ENCODE measurements at regions not wholly inside any gene's neighbourhood (a gene's known extent, or its start where the extent isn't known, plus 50 kb on each side); places are given as distances from the start of the nearest gene placed in this dataset.

- no peaks in the 10 kb centered on the region for H3K36me3 ChIP-seq (ENCODE audit: control insufficient read depth in 2 of 2, insufficient read depth in 2 of 2, low read length in 1 of 2)
- TF ChIP-seq KAT2A (conservative IDR thresholded peaks at IDR 0.05; ENCODE audit: control insufficient read depth, low read depth, low read length) (no peak), BCL11A (IDR thresholded peaks at IDR 0.05; ENCODE audit: low read depth, low read length) (no peak), SUZ12 (IDR thresholded peaks at IDR 0.05; ENCODE audit: unreplicated experiment) (no peak), STAT1 (conservative IDR thresholded peaks at IDR 0.05) (no peak), LARP7 (IDR thresholded peaks at IDR 0.05) (no peak), MEF2A (IDR thresholded peaks at IDR 0.05; ENCODE audit: insufficient read depth, low read depth, low read length) (no peak), EED (IDR thresholded peaks at IDR 0.05; ENCODE audit: low read depth) (no peak), GATAD2B (conservative IDR thresholded peaks at IDR 0.05; ENCODE audit: low read depth) (no peak), SMAD5 (IDR thresholded peaks at IDR 0.05; ENCODE audit: low read depth) (no peak), RELA (IDR thresholded peaks at IDR 0.05; ENCODE audit: borderline replicate concordance, partially characterized antibody) (no peak), ZNF217 (IDR thresholded peaks at IDR 0.05) (no peak), RB1 (IDR thresholded peaks at IDR 0.05; ENCODE audit: borderline replicate concordance) (no peak), CHD4 (IDR thresholded peaks at IDR 0.05) (no peak), E2F8 (IDR thresholded peaks at IDR 0.05; ENCODE audit: low read depth, partially characterized antibody) (no peak), BCL3 (IDR thresholded peaks at IDR 0.05; ENCODE audit: borderline replicate concordance, insufficient read depth, low read depth, low read length, poor library complexity, severe bottlenecking) (no peak), ZBTB33 (IDR thresholded peaks at IDR 0.05) (no peak), POLR2AphosphoS2 (IDR thresholded peaks at IDR 0.05; ENCODE audit: low read depth, low read length) (no peak), ASH2L (IDR thresholded peaks at IDR 0.05; ENCODE audit: borderline replicate concordance, low read depth) (no peak)
- POLR2A ChIA-PET, result no interaction called here
- in situ Hi-C loops (cut with MboI) (no loop called here), intact Hi-C loops (cut with micrococcal nuclease; ENCODE audit: unreplicated experiment) (no loop called here)
- 50% methylated on average over 4 of the region's 4 CpGs for WGBS (ENCODE audit: insufficient coverage, insufficient replicate concordance, low lambda C conversion rate, missing lambda C conversion rate)
- DNase-seq (ENCODE audit: low read depth, low spot score) (no peak), FAIRE-seq (no peak), ATAC-seq (no peak)
- CTCF ChIA-PET, result interaction anchor here (0.5 kb wide), 1 partner anchor 173 kb away, joined by 3 read pairs; no protein-coding TSS in a partner anchor
- no peak overlapping the region for H3K4me2 ChIP-seq (ENCODE audit: control insufficient read depth, insufficient read depth)
- SMC1A ChIA-PET (ENCODE audit: uncharacterized antibody, unreplicated experiment), result no interaction called here
- no peaks in the 10 kb centered on the region for H3K79me2 ChIP-seq (ENCODE audit: control insufficient read depth, insufficient read depth, low read length)
- no peak overlapping the region for H3K9ac ChIP-seq (ENCODE audit: control insufficient read depth, insufficient read depth, low read length)
- no peaks in the 10 kb centered on the region for H3K4me1 ChIP-seq (ENCODE audit: control insufficient read depth, insufficient read depth, low read length)
- H3K27me3 ChIP-seq (replicated peaks in 1 of 2; ENCODE audit: control insufficient read depth in 2 of 2, insufficient read depth in 2 of 2, low read length in 1 of 2), result no peaks in the 10 kb centered on the region; a peak in 2 of 4 replicates
- H4K20me1 ChIP-seq (ENCODE audit: control insufficient read depth, insufficient read depth), result no peaks in the 10 kb centered on the region; the same call in 1 of the 2 replicates
- no peaks in the 10 kb centered on the region for H3K9me3 ChIP-seq (replicated peaks; ENCODE audit: control insufficient read depth, insufficient read depth, low read length)
- no TSS peak for BruUV-seq (replicated peaks)
- RAD21 ChIA-PET (ENCODE audit: unreplicated experiment), result no interaction called here
- no peak overlapping the region for H3K27ac ChIP-seq (ENCODE audit: control insufficient read depth, insufficient read depth)
- no peak overlapping the region for H2AFZ ChIP-seq (ENCODE audit: control insufficient read depth, low read depth, low read length)
- no peak overlapping the region for H3K4me3 ChIP-seq
Observed at GRCh38 chr11:119904531-119905035, 175.6 kb upstream of the NECTIN1 start.
